ENCODE measurements at regions not wholly inside any gene's neighbourhood (a gene's known extent, or its start where the extent isn't known, plus 50 kb on each side); places are given as distances from the start of the nearest gene placed in this dataset.

GRCh38 chr6:6747371-6747770, 158.9 kb downstream of the LY86 start:
- no peak overlapping the region for H3K27ac Mint-ChIP-seq
- 0 out of 2 replicates have a peak, but pooled peaks cover 2% of the 10 kb centered on the region for H3K4me1 ChIP-seq (ENCODE audit: insufficient read depth, low read length)
- no peak overlapping the region for H3K4me2 ChIP-seq (ENCODE audit: insufficient read depth, insufficient read length, low read length)
- H4K20me1 ChIP-seq (ENCODE audit: control insufficient read depth, insufficient read depth, insufficient read length), result peaks cover 2% of the 10 kb centered on the region
- H3K9me3 Mint-ChIP-seq, result peaks cover 2 to 7% of the 10 kb centered on the region in 2 experiments; a peak in 3 of 5 replicates
- no CpG with 5 or more reads among the region's 6 CpGs for WGBS (ENCODE audit: extremely low coverage, insufficient read length, low lambda C conversion rate)
- no peak overlapping the region for H3K56ac ChIP-seq (ENCODE audit: insufficient read length, low read depth, low read length)
- peaks cover 2% of the 10 kb centered on the region for H3K27me3 Mint-ChIP-seq (ENCODE audit: low read depth)
- H2AK5ac ChIP-seq (ENCODE audit: insufficient read length, low read length), result no peak overlapping the region
- H3K18ac ChIP-seq (ENCODE audit: insufficient read length, low read depth, low read length), result no peak overlapping the region
- no peak overlapping the region for H3K9ac ChIP-seq (ENCODE audit: extremely low read depth, insufficient read length, low read length)
- no peaks in the 10 kb centered on the region for H3K27me3 ChIP-seq (ENCODE audit: insufficient read depth, low read length)
- no peak overlapping the region for H3K14ac ChIP-seq (ENCODE audit: insufficient read depth, low read length)
- no peak overlapping the region for H3K27ac ChIP-seq (ENCODE audit: insufficient read length, low read depth, low read length)
- H2BK20ac ChIP-seq (ENCODE audit: low read depth, low read length, poor library complexity, severe bottlenecking), result no peak overlapping the region
- H3K23me2 ChIP-seq (ENCODE audit: insufficient read length, low read depth, low read length, poor library complexity, severe bottlenecking), result no peaks in the 10 kb centered on the region
- H2BK15ac ChIP-seq (ENCODE audit: low read depth, low read length), result no peak overlapping the region
- H3K4ac ChIP-seq (ENCODE audit: low read depth, low read length), result no peak overlapping the region
- no peak overlapping the region for H2BK5ac ChIP-seq (ENCODE audit: insufficient read length, low read length)
- H4K91ac ChIP-seq (ENCODE audit: insufficient read length, low read depth, low read length), result no peak overlapping the region
- no peaks in the 10 kb centered on the region for H3K36me3 Mint-ChIP-seq (ENCODE audit: insufficient read depth in 1 of 3, low read depth in 3 of 3)
- no peak overlapping the region for H4K8ac ChIP-seq (replicated peaks; ENCODE audit: insufficient read length, low read depth, low read length)
- no peak overlapping the region for H2AFZ ChIP-seq (ENCODE audit: low read length)
- no peak overlapping the region for H3K23ac ChIP-seq (ENCODE audit: insufficient read length, low read depth, low read length)
- DNase-seq, result no peak
- H3T11ph ChIP-seq (ENCODE audit: low read length), result no peak overlapping the region
- H3K4me3 Mint-ChIP-seq, result no peak overlapping the region
- no peak overlapping the region for H4K5ac ChIP-seq (ENCODE audit: insufficient read length, low read depth, low read length)
- no peak for TF ChIP-seq CTCF (conservative IDR thresholded peaks at IDR 0.05)
- H2BK12ac ChIP-seq (ENCODE audit: insufficient read length, low read depth, low read length), result no peak overlapping the region
- peaks cover 32 to 35% of the 10 kb centered on the region in 2 experiments for H3K4me1 Mint-ChIP-seq
- no peaks in the 10 kb centered on the region for H3K79me2 ChIP-seq (ENCODE audit: insufficient read depth, low read length)
- H3K9me3 ChIP-seq (ENCODE audit: control insufficient read depth, low read depth, low read length), result no peaks in the 10 kb centered on the region
- no peak overlapping the region for H2BK120ac ChIP-seq (ENCODE audit: low read depth, low read length, poor library complexity, severe bottlenecking)
- H3K79me1 ChIP-seq (ENCODE audit: insufficient read depth, low read depth, low read length, poor library complexity, severe bottlenecking), result no peaks in the 10 kb centered on the region
